Peyer's patch (tissue), 4 donors: ENCODE measurements at regions not wholly inside any gene's neighbourhood (a gene's known extent, or its start where the extent isn't known, plus 50 kb on each side); places are given as distances from the start of the nearest gene placed in this dataset.

Experiments used
- CTCF ChIP-seq, 6 experiments: fragments of 450-650 bp in 4 of 6; fragments of 200-600 bp in 2 of 6; sonication (generic) in 1 of 6; IDR thresholded peaks; one replicate each; pipeline ENCODE4 v1.5.1; 2017 to 2019; ENCODE audit warnings: antibody characterized with exemption in 6 of 6, mild to moderate bottlenecking in 3 of 6, moderate library complexity in 1 of 6
- POLR2A ChIP-seq, 2 donors: fragments of 450-650 bp; IDR thresholded peaks; one replicate each; pipeline ENCODE4 v1.5.1; 2017; ENCODE audit warnings: antibody characterized with exemption in 2 of 2, mild to moderate bottlenecking in 2 of 2, moderate library complexity in 2 of 2

- TF ChIP-seq CTCF (IDR thresholded peaks at IDR 0.05) (no peak), POLR2A (IDR thresholded peaks at IDR 0.05) (no peak)
Measured at GRCh38 chr6:51099201-51099600, 280.5 kb downstream of the TFAP2B start.
